ENCODE measurements at regions not wholly inside any gene's neighbourhood (a gene's known extent, or its start where the extent isn't known, plus 50 kb on each side); places are given as distances from the start of the nearest gene placed in this dataset.

DNA sequence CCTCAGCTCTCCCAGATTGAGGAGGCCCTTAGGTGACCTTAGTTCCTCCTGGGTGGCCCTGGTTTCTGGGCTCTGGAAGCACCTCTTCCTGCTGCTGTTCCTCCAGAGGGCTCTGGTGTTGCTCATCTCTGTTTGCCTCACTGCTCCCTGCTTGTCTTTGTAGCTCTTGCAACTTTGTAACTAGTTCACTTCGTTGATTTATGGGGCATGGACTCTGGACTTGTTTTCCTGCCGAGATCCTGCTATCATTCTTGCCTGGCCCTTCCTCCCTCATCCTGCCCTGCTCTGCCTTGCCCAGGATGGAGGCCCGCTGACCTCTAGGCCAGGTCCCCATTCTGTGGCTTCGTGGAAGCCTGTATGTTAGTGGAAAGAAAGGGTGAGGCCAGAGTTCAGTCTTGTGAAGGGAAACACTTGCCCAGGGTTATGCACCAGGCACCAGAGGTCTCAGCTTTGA lies 169.3 kb downstream of the MACROH2A1 start:
- TF ChIP-seq CTCF (IDR thresholded peaks at IDR 0.05 in 4 of 5, conservative IDR thresholded peaks at IDR 0.05 in 1 of 5) (no peak), POLR2A (IDR thresholded peaks at IDR 0.05) (no peak)
